ENCODE measurements at regions not wholly inside any gene's neighbourhood (a gene's known extent, or its start where the extent isn't known, plus 50 kb on each side); places are given as distances from the start of the nearest gene placed in this dataset.
A peak's percentile ranks its signal among the peaks of the same experiment; 100 is the strongest.

DNA sequence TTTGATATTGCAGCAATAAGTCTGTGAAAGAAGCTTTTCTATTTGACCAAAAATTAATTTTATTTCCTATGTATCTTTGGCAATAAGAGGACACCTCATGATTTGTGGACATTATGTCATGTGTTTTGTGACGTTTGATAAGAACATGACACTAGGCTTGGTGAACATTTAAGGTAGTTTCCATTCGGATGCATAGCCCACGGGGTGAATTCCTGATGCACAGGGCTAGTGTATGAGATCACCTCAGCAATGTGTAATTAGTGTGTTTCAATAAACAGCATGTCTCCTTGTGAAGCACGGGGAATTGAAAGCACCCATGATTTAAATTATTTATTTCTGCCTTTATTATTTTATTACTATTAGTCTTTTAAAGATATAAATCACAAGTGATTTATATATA is 146.1 kb upstream of the LINC00305 start:
- Histone ChIP-seq H3K4me1 (ENCODE audit: control insufficient read depth, low read depth, low read length) (peaks cover 12% of the 10 kb centered on the region), H3K9me3 (ENCODE audit: control insufficient read depth, low read depth, low read length) (no peaks in the 10 kb centered on the region), H3K27me3 (ENCODE audit: control insufficient read depth, insufficient read depth, low read length) (no peaks in the 10 kb centered on the region), H3K36me3 (ENCODE audit: control insufficient read depth, low read depth, low read length) (no peaks in the 10 kb centered on the region), H3K9ac (ENCODE audit: low read length) (no peak overlapping the region), H3K27ac (ENCODE audit: low read length) (no peak overlapping the region), H3K4me3 (ENCODE audit: low read length) (no peak overlapping the region)

DNA sequence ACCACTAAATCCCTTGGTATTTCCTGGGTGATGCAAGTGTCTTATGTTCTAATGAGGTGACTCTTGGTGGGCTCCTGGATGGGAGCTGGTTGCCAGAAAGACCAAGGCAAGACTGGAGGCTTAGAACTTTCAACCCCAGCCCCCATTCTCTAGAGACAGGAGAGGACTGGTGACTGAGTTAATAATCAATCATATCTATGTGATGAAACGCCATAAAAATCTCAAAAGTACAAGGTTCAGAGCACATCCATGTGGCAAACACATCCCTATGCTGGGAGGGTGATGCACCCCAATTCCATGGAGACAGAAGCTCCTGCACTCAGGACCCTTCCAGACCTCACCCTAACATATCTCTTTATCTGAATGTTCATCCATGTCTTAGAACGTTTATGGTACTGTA is 139.5 kb upstream of the LINC00305 start:
- Histone ChIP-seq H3K4me3 (ENCODE audit: low read length) (no peak overlapping the region), H3K4me1 (ENCODE audit: control insufficient read depth, low read depth, low read length) (no peaks in the 10 kb centered on the region), H3K36me3 (ENCODE audit: control insufficient read depth, low read depth, low read length) (no peaks in the 10 kb centered on the region), H3K27me3 (ENCODE audit: control insufficient read depth, insufficient read depth, low read length) (no peaks in the 10 kb centered on the region), H3K27ac (ENCODE audit: low read length) (no peak overlapping the region), H3K9ac (ENCODE audit: low read length) (no peak overlapping the region), H3K9me3 (ENCODE audit: control insufficient read depth, low read depth, low read length) (no peaks in the 10 kb centered on the region)

DNA sequence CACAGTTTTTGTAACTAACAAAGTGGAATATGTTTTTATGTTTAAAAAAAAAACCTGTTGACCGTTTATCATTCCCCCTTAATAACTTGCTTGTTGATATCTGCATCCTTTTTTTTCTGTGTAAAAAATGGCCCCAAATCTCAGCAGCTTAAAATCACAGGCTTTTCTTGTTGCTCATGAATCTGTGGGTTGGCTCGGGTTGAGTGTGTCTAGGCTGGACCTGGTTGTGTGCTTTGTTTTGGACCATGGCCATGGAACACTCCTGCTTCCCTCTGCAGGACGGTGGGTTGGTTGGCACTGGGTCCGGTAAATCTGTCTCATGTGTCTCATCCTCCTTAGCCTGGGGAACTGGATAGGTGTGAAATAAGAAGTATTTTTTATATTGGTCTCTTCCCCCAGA is 139.0 kb upstream of the LINC00305 start:
- Histone ChIP-seq H3K9ac (ENCODE audit: low read length) (no peak overlapping the region), H3K9me3 (ENCODE audit: control insufficient read depth, low read depth, low read length) (no peaks in the 10 kb centered on the region), H3K27ac (ENCODE audit: low read length) (no peak overlapping the region), H3K27me3 (ENCODE audit: control insufficient read depth, insufficient read depth, low read length) (no peaks in the 10 kb centered on the region), H3K4me1 (ENCODE audit: control insufficient read depth, low read depth, low read length) (no peaks in the 10 kb centered on the region), H3K36me3 (ENCODE audit: control insufficient read depth, low read depth, low read length) (no peaks in the 10 kb centered on the region), H3K4me3 (ENCODE audit: low read length) (no peak overlapping the region)

DNA sequence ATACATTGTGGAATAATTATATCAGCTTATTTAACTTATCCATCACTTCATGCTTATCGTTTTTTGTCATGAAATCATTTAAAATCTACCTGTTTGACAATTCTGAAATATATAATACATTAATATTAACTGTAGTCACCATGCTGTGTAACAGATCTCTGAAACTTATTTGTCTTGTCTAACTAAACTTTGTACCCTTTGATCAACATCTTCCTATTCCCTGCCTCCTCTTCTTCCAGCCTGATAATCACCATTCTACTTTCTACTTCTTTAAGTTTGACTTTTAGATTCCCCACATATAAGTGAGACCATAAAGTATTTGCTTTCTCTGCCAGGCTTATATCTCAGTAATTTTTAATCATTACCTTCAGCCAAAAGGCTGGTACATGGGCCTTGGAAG is 134.2 kb upstream of the LINC00305 start:
- Histone ChIP-seq H3K27ac (ENCODE audit: low read length) (no peak overlapping the region), H3K9ac (ENCODE audit: low read length) (no peak overlapping the region), H3K9me3 (ENCODE audit: control insufficient read depth, low read depth, low read length) (peaks cover 10% of the 10 kb centered on the region), H3K4me3 (ENCODE audit: low read length) (no peak overlapping the region), H3K27me3 (ENCODE audit: control insufficient read depth, insufficient read depth, low read length) (no peaks in the 10 kb centered on the region), H3K4me1 (ENCODE audit: control insufficient read depth, low read depth, low read length) (no peaks in the 10 kb centered on the region), H3K36me3 (ENCODE audit: control insufficient read depth, low read depth, low read length) (no peaks in the 10 kb centered on the region)

- no peaks in the 10 kb centered on the region for H3K27me3 ChIP-seq (ENCODE audit: control insufficient read depth, insufficient read depth, low read length)
- H3K4me1 ChIP-seq (ENCODE audit: control insufficient read depth, low read depth, low read length), result peaks cover 22% of the 10 kb centered on the region
- no peak overlapping the region for H3K27ac ChIP-seq (ENCODE audit: low read length)
- H3K9ac ChIP-seq (ENCODE audit: low read length), result no peak overlapping the region
- H3K9me3 ChIP-seq (ENCODE audit: control insufficient read depth, low read depth, low read length), result peaks cover 10% of the 10 kb centered on the region
- no peak overlapping the region for H3K4me3 ChIP-seq (ENCODE audit: low read length)
- no peaks in the 10 kb centered on the region for H3K36me3 ChIP-seq (ENCODE audit: control insufficient read depth, low read depth, low read length)
Measured at GRCh38 chr18:64278026-64278425, 129.1 kb upstream of the LINC00305 start.

DNA sequence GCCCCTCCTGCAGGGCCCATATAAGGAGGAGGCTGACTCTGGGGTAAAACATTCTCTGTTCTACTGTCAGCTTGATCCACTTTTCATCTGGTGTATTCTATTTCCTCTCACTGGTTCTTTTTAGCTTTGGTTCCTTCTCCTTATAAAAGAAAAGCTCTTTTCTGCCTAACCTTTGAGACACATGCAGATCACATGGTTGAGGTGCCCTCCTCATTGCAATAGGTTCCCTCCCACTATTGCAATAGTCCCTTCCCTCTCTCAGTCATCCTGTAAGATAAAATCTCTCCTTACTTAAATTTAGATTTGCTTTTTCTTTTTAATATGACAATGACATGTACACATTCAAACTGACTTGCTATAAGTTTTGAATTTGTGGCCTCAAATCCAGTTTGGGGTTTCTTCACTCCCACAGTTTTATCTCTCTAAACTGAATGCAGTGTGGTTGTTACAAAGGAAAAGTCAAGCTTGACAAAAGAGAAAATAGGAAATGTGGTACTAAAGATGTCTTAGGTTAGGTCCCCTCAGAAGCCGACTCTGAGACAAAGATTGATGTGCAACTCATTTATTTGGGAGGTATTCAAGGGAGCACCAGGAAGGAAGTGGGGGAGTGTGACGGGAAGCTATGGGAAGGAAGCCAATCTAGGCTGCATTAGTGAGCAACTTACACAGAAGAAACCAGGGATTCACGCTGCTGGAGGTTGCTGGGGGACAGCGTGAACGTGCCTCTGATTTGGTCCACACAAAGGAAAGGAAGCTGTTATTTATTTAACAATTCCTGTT is 127.6 kb upstream of the LINC00305 start:
- Histone ChIP-seq H3K9me3 (ENCODE audit: control insufficient read depth, low read depth, low read length) (peaks cover 7% of the 10 kb centered on the region), H3K27me3 (ENCODE audit: control insufficient read depth, insufficient read depth, low read length) (no peaks in the 10 kb centered on the region), H3K36me3 (ENCODE audit: control insufficient read depth, low read depth, low read length) (no peaks in the 10 kb centered on the region), H3K27ac (ENCODE audit: low read length) (no peak overlapping the region), H3K9ac (ENCODE audit: low read length) (no peak overlapping the region), H3K4me3 (ENCODE audit: low read length) (no peak overlapping the region), H3K4me1 (ENCODE audit: control insufficient read depth, low read depth, low read length) (peaks cover 37% of the 10 kb centered on the region)

- Histone ChIP-seq H3K9me3 (ENCODE audit: control insufficient read depth, low read depth, low read length) (peaks cover 7% of the 10 kb centered on the region), H3K9ac (ENCODE audit: low read length) (no peak overlapping the region), H3K4me1 (ENCODE audit: control insufficient read depth, low read depth, low read length) (peaks cover 37% of the 10 kb centered on the region), H3K27me3 (ENCODE audit: control insufficient read depth, insufficient read depth, low read length) (no peaks in the 10 kb centered on the region), H3K27ac (ENCODE audit: low read length) (no peak overlapping the region), H3K4me3 (ENCODE audit: low read length) (no peak overlapping the region), H3K36me3 (ENCODE audit: control insufficient read depth, low read depth, low read length) (no peaks in the 10 kb centered on the region)
Measured at GRCh38 chr18:64275593-64276300, 126.9 kb upstream of the LINC00305 start.

DNA sequence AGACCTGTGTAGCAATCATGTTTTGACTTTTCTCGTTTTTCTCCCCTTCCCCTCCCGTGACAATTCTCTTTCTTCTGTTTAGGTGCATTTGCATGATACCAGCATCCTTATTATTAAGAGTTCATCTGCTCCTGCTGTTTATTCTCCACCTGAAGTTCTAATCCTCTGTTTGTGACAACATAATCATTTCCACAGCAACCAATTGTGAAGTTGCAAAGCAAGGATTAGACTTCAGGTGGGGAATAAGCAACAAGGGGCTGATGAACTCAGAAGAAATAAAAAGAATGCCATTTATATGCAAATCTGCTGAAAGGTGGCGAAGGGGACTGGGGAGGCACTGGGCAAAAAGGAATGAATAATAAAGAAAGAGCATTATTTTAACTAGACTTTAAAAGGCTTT is 124.8 kb upstream of the LINC00305 start:
- Histone ChIP-seq H3K4me1 (ENCODE audit: control insufficient read depth, low read depth, low read length) (peaks cover 41% of the 10 kb centered on the region), H3K36me3 (ENCODE audit: control insufficient read depth, low read depth, low read length) (no peaks in the 10 kb centered on the region), H3K27me3 (ENCODE audit: control insufficient read depth, insufficient read depth, low read length) (no peaks in the 10 kb centered on the region), H3K4me3 (ENCODE audit: low read length) (no peak overlapping the region), H3K9me3 (ENCODE audit: control insufficient read depth, low read depth, low read length) (no peaks in the 10 kb centered on the region), H3K9ac (ENCODE audit: low read length) (peak overlapping the region; percentile 60), H3K27ac (ENCODE audit: low read length) (peak overlapping the region; percentile 80)

- H3K27me3 ChIP-seq (ENCODE audit: control insufficient read depth, insufficient read depth, low read length), result no peaks in the 10 kb centered on the region
- H3K9ac ChIP-seq (ENCODE audit: low read length), result no peak overlapping the region
- peak overlapping the region; percentile 80 for H3K27ac ChIP-seq (ENCODE audit: low read length)
- peaks cover 41% of the 10 kb centered on the region for H3K4me1 ChIP-seq (ENCODE audit: control insufficient read depth, low read depth, low read length)
- H3K4me3 ChIP-seq (ENCODE audit: low read length), result no peak overlapping the region
- H3K36me3 ChIP-seq (ENCODE audit: control insufficient read depth, low read depth, low read length), result no peaks in the 10 kb centered on the region
- no peaks in the 10 kb centered on the region for H3K9me3 ChIP-seq (ENCODE audit: control insufficient read depth, low read depth, low read length)
Measured at GRCh38 chr18:64271975-64272659, 123.2 kb upstream of the LINC00305 start.

- Histone ChIP-seq H3K4me1 (ENCODE audit: control insufficient read depth, low read depth, low read length) (peaks cover 41% of the 10 kb centered on the region), H3K4me3 (ENCODE audit: low read length) (no peak overlapping the region), H3K9me3 (ENCODE audit: control insufficient read depth, low read depth, low read length) (no peaks in the 10 kb centered on the region), H3K9ac (ENCODE audit: low read length) (no peak overlapping the region), H3K27ac (ENCODE audit: low read length) (no peak overlapping the region), H3K36me3 (ENCODE audit: control insufficient read depth, low read depth, low read length) (no peaks in the 10 kb centered on the region), H3K27me3 (ENCODE audit: control insufficient read depth, insufficient read depth, low read length) (no peaks in the 10 kb centered on the region)
Measured at GRCh38 chr18:64271246-64271645, 122.4 kb upstream of the LINC00305 start.

DNA sequence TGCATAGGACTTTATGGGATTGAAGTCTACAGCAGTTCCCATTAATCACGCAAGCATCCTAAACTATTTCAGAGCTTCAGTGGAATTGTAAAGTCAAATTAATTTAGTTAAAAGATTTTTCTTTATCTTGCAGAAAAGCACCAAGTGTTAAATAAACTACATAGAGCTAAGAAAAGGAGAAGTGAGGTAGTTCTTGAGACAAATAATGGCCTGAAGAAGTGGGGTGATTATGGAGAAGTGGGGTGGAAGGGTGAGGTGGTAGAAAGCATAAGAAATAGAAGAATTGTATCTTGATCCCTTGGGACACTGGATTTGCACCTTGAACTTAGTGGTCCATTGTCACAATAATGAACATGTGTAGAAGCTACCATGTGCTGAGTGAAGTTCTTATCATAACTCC is 121.7 kb upstream of the LINC00305 start:
- Histone ChIP-seq H3K36me3 (ENCODE audit: control insufficient read depth, low read depth, low read length) (no peaks in the 10 kb centered on the region), H3K27me3 (ENCODE audit: control insufficient read depth, insufficient read depth, low read length) (no peaks in the 10 kb centered on the region), H3K27ac (ENCODE audit: low read length) (no peak overlapping the region), H3K9me3 (ENCODE audit: control insufficient read depth, low read depth, low read length) (no peaks in the 10 kb centered on the region), H3K9ac (ENCODE audit: low read length) (no peak overlapping the region), H3K4me1 (ENCODE audit: control insufficient read depth, low read depth, low read length) (peaks cover 41% of the 10 kb centered on the region), H3K4me3 (ENCODE audit: low read length) (no peak overlapping the region)
